ENCODE measurements at regions not wholly inside any gene's neighbourhood (a gene's known extent, or its start where the extent isn't known, plus 50 kb on each side); places are given as distances from the start of the nearest gene placed in this dataset.

DNA sequence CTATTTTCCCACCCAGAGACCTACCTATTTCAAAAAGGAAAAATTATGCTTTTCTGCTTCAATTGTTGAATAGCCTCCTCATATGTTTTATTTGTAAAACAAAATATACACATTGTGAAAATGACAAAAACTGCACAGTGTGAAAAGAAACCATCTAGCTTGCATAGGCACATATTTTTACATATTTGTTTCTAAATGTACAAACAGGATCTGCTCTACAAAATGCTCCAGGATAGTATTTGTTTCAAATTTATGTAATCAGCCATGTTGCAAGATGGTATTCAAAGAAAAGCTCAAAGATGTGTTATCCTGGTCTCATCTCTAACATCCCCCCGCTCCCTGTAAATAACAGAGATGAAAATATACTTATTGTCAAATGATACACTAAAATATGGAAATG, 366.1 kb upstream of the MPDZ start:
- H3K79me2 ChIP-seq (ENCODE audit: insufficient read depth, low read length) = no peaks in the 10 kb centered on the region
- H3K9me2 ChIP-seq (ENCODE audit: low read depth, low read length) = no peaks in the 10 kb centered on the region
- H3K36me3 ChIP-seq (ENCODE audit: insufficient read depth, low read length) = no peaks in the 10 kb centered on the region
- H3K27me3 ChIP-seq (ENCODE audit: insufficient read depth, low read length) = no peaks in the 10 kb centered on the region
- no peaks in the 10 kb centered on the region for H3F3A ChIP-seq (ENCODE audit: insufficient read depth, low read length)
- TF ChIP-seq EZH2 (IDR thresholded peaks at IDR 0.05; ENCODE audit: borderline replicate concordance, low read length) = no peak
- TF ChIP-seq, protein P1, sequence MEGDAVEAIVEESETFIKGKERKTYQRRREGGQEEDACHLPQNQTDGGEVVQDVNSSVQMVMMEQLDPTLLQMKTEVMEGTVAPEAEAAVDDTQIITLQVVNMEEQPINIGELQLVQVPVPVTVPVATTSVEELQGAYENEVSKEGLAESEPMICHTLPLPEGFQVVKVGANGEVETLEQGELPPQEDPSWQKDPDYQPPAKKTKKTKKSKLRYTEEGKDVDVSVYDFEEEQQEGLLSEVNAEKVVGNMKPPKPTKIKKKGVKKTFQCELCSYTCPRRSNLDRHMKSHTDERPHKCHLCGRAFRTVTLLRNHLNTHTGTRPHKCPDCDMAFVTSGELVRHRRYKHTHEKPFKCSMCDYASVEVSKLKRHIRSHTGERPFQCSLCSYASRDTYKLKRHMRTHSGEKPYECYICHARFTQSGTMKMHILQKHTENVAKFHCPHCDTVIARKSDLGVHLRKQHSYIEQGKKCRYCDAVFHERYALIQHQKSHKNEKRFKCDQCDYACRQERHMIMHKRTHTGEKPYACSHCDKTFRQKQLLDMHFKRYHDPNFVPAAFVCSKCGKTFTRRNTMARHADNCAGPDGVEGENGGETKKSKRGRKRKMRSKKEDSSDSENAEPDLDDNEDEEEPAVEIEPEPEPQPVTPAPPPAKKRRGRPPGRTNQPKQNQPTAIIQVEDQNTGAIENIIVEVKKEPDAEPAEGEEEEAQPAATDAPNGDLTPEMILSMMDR (IDR thresholded peaks at IDR 0.05; ENCODE audit: low read length) = no peak
- H3K9ac ChIP-seq (ENCODE audit: low read length) = no peak overlapping the region
- H4K20me1 ChIP-seq (ENCODE audit: insufficient read depth, low read length) = no peaks in the 10 kb centered on the region
- H3K9me3 ChIP-seq (ENCODE audit: low read length) = no peaks in the 10 kb centered on the region
- no peak overlapping the region for H3K4me3 ChIP-seq (ENCODE audit: low read depth, low read length, poor library complexity, severe bottlenecking)
- no peak overlapping the region for H3K27ac ChIP-seq (ENCODE audit: low read depth, low read length, poor library complexity, severe bottlenecking)
- H2AFZ ChIP-seq (ENCODE audit: low read length) = no peak overlapping the region
- H3K4me1 ChIP-seq (ENCODE audit: insufficient read depth, low read length, severe bottlenecking) = no peaks in the 10 kb centered on the region
- no peak overlapping the region for H3K4me2 ChIP-seq (ENCODE audit: low read length)

DNA sequence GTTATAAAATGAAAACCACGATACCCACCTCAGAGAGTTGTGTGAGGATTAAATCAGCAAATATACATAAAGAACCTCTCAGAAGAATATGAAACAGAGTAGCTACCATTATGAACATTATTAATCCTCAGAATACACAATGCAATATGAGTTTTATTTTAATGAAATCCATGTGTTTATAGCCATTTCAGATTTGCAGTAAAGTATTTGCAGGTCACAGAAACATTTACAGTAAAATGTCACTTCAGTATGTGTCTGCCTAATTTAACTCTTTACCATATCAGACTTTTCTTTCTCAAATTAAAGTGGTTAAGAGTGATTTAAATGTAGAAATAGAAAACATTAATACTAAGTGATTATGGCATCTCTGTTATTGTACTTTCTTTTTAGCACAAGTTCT, 365.2 kb upstream of the MPDZ start:
- Histone ChIP-seq H3K4me1 (ENCODE audit: insufficient read depth, low read length, severe bottlenecking) (no peaks in the 10 kb centered on the region), H3K4me2 (ENCODE audit: low read length) (no peak overlapping the region), H3K4me3 (ENCODE audit: low read depth, low read length, poor library complexity, severe bottlenecking) (no peak overlapping the region), H4K20me1 (ENCODE audit: insufficient read depth, low read length) (no peaks in the 10 kb centered on the region), H3K36me3 (ENCODE audit: insufficient read depth, low read length) (no peaks in the 10 kb centered on the region), H3K9ac (ENCODE audit: low read length) (no peak overlapping the region), H3F3A (ENCODE audit: insufficient read depth, low read length) (no peaks in the 10 kb centered on the region), H3K79me2 (ENCODE audit: insufficient read depth, low read length) (no peaks in the 10 kb centered on the region), H3K27me3 (ENCODE audit: insufficient read depth, low read length) (no peaks in the 10 kb centered on the region), H2AFZ (ENCODE audit: low read length) (no peak overlapping the region), H3K9me2 (ENCODE audit: low read depth, low read length) (no peaks in the 10 kb centered on the region), H3K9me3 (ENCODE audit: low read length) (no peaks in the 10 kb centered on the region), H3K27ac (ENCODE audit: low read depth, low read length, poor library complexity, severe bottlenecking) (no peak overlapping the region)
- TF ChIP-seq, protein P1 (IDR thresholded peaks at IDR 0.05; ENCODE audit: low read length) = no peak
- TF ChIP-seq EZH2 (IDR thresholded peaks at IDR 0.05; ENCODE audit: borderline replicate concordance, low read length) = no peak

DNA sequence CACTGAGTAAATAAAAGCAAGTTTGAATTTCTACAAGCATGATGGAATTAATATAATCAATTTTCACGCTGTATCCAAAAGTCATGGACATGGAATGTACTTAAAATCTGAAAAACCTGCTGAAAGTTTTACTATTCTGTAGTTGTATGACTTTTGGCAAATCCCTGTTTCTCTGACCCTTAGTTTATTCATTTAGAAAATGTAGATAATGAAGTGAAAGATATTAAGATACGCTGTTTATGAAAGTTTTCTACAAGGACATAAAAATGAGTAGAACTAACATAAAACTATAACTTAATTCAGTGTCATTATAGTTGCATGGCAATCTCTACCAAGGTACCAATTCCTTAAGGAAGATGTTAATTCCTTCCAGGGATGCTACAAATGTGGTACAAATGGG, 363.2 kb upstream of the MPDZ start:
- no peak overlapping the region for H3K9ac ChIP-seq (ENCODE audit: low read length)
- no peaks in the 10 kb centered on the region for H3K36me3 ChIP-seq (ENCODE audit: insufficient read depth, low read length)
- no peak overlapping the region for H3K27ac ChIP-seq (ENCODE audit: low read depth, low read length, poor library complexity, severe bottlenecking)
- no peaks in the 10 kb centered on the region for H4K20me1 ChIP-seq (ENCODE audit: insufficient read depth, low read length)
- H3K79me2 ChIP-seq (ENCODE audit: insufficient read depth, low read length) = no peaks in the 10 kb centered on the region
- no peak overlapping the region for H3K4me2 ChIP-seq (ENCODE audit: low read length)
- H3K9me2 ChIP-seq (ENCODE audit: low read depth, low read length) = no peaks in the 10 kb centered on the region
- no peaks in the 10 kb centered on the region for H3K27me3 ChIP-seq (ENCODE audit: insufficient read depth, low read length)
- H3F3A ChIP-seq (ENCODE audit: insufficient read depth, low read length) = no peaks in the 10 kb centered on the region
- no peak overlapping the region for H2AFZ ChIP-seq (ENCODE audit: low read length)
- no peaks in the 10 kb centered on the region for H3K9me3 ChIP-seq (ENCODE audit: low read length)
- no peak for TF ChIP-seq EZH2 (IDR thresholded peaks at IDR 0.05; ENCODE audit: borderline replicate concordance, low read length)
- TF ChIP-seq, protein P1 (IDR thresholded peaks at IDR 0.05; ENCODE audit: low read length) = no peak
- H3K4me1 ChIP-seq (ENCODE audit: insufficient read depth, low read length, severe bottlenecking) = no peaks in the 10 kb centered on the region
- H3K4me3 ChIP-seq (ENCODE audit: low read depth, low read length, poor library complexity, severe bottlenecking) = no peak overlapping the region
